ENCODE measurements at regions not wholly inside any gene's neighbourhood (a gene's known extent, or its start where the extent isn't known, plus 50 kb on each side); places are given as distances from the start of the nearest gene placed in this dataset.

DNA sequence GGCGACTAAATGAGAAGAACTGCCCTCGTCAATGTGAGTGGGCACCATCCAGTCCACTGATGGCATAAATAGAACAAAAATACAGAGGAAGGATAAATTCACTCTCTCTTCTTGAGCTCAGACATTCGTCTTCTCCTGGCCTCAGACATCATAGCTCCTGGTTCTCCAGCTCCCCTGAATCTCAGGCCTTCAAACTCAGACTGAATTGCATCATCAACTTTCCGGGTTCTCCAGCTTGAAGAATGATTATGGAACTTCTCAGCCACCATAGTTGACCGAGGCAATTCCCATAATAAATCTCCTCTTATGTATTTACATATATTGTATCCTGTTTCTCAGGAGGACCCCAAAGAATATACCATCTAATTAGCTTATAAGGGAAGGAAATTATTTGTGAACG is 55.0 kb upstream of the FNDC3A start:
- TF ChIP-seq POLR2A (IDR thresholded peaks at IDR 0.05) (no peak), EP300 (IDR thresholded peaks at IDR 0.05) (no peak)
- TF ChIP-seq, protein P1, sequence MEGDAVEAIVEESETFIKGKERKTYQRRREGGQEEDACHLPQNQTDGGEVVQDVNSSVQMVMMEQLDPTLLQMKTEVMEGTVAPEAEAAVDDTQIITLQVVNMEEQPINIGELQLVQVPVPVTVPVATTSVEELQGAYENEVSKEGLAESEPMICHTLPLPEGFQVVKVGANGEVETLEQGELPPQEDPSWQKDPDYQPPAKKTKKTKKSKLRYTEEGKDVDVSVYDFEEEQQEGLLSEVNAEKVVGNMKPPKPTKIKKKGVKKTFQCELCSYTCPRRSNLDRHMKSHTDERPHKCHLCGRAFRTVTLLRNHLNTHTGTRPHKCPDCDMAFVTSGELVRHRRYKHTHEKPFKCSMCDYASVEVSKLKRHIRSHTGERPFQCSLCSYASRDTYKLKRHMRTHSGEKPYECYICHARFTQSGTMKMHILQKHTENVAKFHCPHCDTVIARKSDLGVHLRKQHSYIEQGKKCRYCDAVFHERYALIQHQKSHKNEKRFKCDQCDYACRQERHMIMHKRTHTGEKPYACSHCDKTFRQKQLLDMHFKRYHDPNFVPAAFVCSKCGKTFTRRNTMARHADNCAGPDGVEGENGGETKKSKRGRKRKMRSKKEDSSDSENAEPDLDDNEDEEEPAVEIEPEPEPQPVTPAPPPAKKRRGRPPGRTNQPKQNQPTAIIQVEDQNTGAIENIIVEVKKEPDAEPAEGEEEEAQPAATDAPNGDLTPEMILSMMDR (IDR thresholded peaks at IDR 0.05), result no peak

All from ovary (tissue), 3 donors.